HuH-7.5 (cell line): ENCODE measurements at regions not wholly inside any gene's neighbourhood (a gene's known extent, or its start where the extent isn't known, plus 50 kb on each side); places are given as distances from the start of the nearest gene placed in this dataset.
"Not testable (repeated sequence)": the region's sequence is repeated elsewhere in the genome, so short reads cannot be mapped to it uniquely, and the experiment has no call there.

ENCODE experiments used
- DNase-seq: peaks from one replicate; pipeline ENCODE4 v3.0.0; 2011; ENCODE audit warnings: low spot score

- not testable (repeated sequence) for DNase-seq
Measured at GRCh38 chr10:109809954-109810353, 113.4 kb downstream of the XPNPEP1 start.

GRCh38 chr10:109801191-109801590 is 122.1 kb downstream of the XPNPEP1 start:
- not testable (repeated sequence) for DNase-seq

GRCh38 chr10:109790647-109791046 is 132.7 kb downstream of the XPNPEP1 start:
- no peak for DNase-seq

GRCh38 chr10:109784236-109784635 is 139.1 kb downstream of the XPNPEP1 start:
- DNase-seq: no peak

GRCh38 chr10:109783286-109783685 is 140.0 kb downstream of the XPNPEP1 start:
- DNase-seq: no peak

GRCh38 chr10:109780997-109781396 is 142.3 kb downstream of the XPNPEP1 start:
- DNase-seq: no peak

- DNase-seq: no peak
Measured at GRCh38 chr10:109778993-109779392, 144.3 kb downstream of the XPNPEP1 start.

GRCh38 chr10:109774121-109774440 is 149.2 kb downstream of the XPNPEP1 start:
- DNase-seq: no peak

GRCh38 chr10:109773288-109774120 is 149.8 kb downstream of the XPNPEP1 start:
- DNase-seq: peak; percentile 28

GRCh38 chr10:109770663-109771062 is 152.6 kb downstream of the XPNPEP1 start:
- DNase-seq: no peak

- no peak for DNase-seq
Measured at GRCh38 chr10:109769966-109770365, 153.3 kb downstream of the XPNPEP1 start.

GRCh38 chr10:109765838-109766237 is 157.5 kb downstream of the XPNPEP1 start:
- DNase-seq: no peak

GRCh38 chr10:109762555-109762954 is 160.8 kb downstream of the XPNPEP1 start:
- DNase-seq: no peak

- not testable (repeated sequence) for DNase-seq
Measured at GRCh38 chr10:109757670-109758069, 165.6 kb downstream of the XPNPEP1 start.

GRCh38 chr10:109746861-109747260 is 176.4 kb downstream of the XPNPEP1 start:
- no peak for DNase-seq

GRCh38 chr10:109744020-109744419 is 179.3 kb downstream of the XPNPEP1 start:
- DNase-seq: no peak

GRCh38 chr10:109743574-109743973 is 179.7 kb downstream of the XPNPEP1 start:
- no peak for DNase-seq

- no peak for DNase-seq
Measured at GRCh38 chr10:109743146-109743545, 180.2 kb downstream of the XPNPEP1 start.

- no peak for DNase-seq
Measured at GRCh38 chr10:109741712-109742111, 181.6 kb downstream of the XPNPEP1 start.

GRCh38 chr10:109740436-109740835 is 182.9 kb downstream of the XPNPEP1 start:
- DNase-seq: no peak

- no peak for DNase-seq
Measured at GRCh38 chr10:109737626-109738025, 185.7 kb downstream of the XPNPEP1 start.

- DNase-seq: no peak
Measured at GRCh38 chr10:109737009-109737408, 186.3 kb downstream of the XPNPEP1 start.

GRCh38 chr10:109735776-109736175 is 187.5 kb downstream of the XPNPEP1 start:
- DNase-seq: no peak
